GM19043 (cell line): ENCODE measurements at regions not wholly inside any gene's neighbourhood (a gene's known extent, or its start where the extent isn't known, plus 50 kb on each side); places are given as distances from the start of the nearest gene placed in this dataset.
"Not testable (repeated sequence)": the region's sequence is repeated elsewhere in the genome, so short reads cannot be mapped to it uniquely, and the experiment has no call there.

ENCODE experiments used
- ATAC-seq: cut with Tn5 transposase; IDR thresholded peaks from one replicate; pipeline ENCODE4 v1.9.1; 2021; ENCODE audit warnings: low read depth; ENCODE audit not compliant: unreplicated experiment

GRCh38 chr7:123265853-123266252, 66.1 kb upstream of the SLC13A1 start:
- no peak for ATAC-seq

GRCh38 chr7:123264820-123265219, 65.1 kb upstream of the SLC13A1 start:
- ATAC-seq, result not testable (repeated sequence)

- no peak for ATAC-seq
Measured at GRCh38 chr7:123260428-123260960, 60.7 kb upstream of the SLC13A1 start.

- ATAC-seq, result no peak
Measured at GRCh38 chr7:123259759-123260158, 60.0 kb upstream of the SLC13A1 start.
